Hepatocyte (in vitro differentiated cells): ENCODE measurements at regions not wholly inside any gene's neighbourhood (a gene's known extent, or its start where the extent isn't known, plus 50 kb on each side); places are given as distances from the start of the nearest gene placed in this dataset.

ENCODE experiments used
- EZH2 ChIP-seq: fragments of 200-600 bp; sonication (generic); IDR thresholded peaks from 2 replicates; pipeline ENCODE4 v1.6.1; 2016; ENCODE audit warnings: antibody characterized with exemption, mild to moderate bottlenecking, borderline replicate concordance
- EZH2phosphoT487 ChIP-seq: fragments of 200-600 bp; sonication (generic); IDR thresholded peaks from one replicate; pipeline ENCODE4 v1.6.1; 2018; ENCODE audit warnings: antibody characterized with exemption, mild to moderate bottlenecking, low read depth, moderate library complexity; ENCODE audit not compliant: unreplicated experiment, severe bottlenecking
- TF ChIP-seq, protein P1 (sequence below): fragments of 200-600 bp; sonication (generic); IDR thresholded peaks from 2 replicates; pipeline ENCODE4 v1.5.1; 2016; ENCODE audit warnings: antibody characterized with exemption, mild to moderate bottlenecking; ENCODE audit not compliant: poor library complexity

DNA sequence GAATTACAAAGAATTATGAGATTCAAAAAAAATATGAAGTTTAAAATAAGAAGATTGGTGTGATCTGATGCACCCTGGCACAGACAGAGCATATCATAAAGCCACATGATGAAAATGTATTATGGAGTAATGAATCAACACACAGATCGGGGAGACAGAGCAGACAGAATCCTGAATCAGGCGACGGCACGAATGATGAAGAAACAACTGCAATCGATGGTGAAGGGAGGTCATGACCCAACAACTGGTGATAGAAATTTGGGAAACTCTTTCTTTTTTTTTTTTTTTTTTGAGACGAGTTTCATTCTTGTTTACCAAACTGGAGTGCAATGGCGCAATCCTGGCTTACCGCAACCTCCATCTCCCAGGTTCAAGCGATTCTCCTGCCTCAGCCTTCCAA, 1054.0 kb downstream of the TYW1 start:
- TF ChIP-seq, protein P1, sequence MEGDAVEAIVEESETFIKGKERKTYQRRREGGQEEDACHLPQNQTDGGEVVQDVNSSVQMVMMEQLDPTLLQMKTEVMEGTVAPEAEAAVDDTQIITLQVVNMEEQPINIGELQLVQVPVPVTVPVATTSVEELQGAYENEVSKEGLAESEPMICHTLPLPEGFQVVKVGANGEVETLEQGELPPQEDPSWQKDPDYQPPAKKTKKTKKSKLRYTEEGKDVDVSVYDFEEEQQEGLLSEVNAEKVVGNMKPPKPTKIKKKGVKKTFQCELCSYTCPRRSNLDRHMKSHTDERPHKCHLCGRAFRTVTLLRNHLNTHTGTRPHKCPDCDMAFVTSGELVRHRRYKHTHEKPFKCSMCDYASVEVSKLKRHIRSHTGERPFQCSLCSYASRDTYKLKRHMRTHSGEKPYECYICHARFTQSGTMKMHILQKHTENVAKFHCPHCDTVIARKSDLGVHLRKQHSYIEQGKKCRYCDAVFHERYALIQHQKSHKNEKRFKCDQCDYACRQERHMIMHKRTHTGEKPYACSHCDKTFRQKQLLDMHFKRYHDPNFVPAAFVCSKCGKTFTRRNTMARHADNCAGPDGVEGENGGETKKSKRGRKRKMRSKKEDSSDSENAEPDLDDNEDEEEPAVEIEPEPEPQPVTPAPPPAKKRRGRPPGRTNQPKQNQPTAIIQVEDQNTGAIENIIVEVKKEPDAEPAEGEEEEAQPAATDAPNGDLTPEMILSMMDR, result no peak
- no peak for TF ChIP-seq EZH2
- TF ChIP-seq EZH2phosphoT487, result no peak
